Keratinocyte (primary cell): ENCODE measurements at regions not wholly inside any gene's neighbourhood (a gene's known extent, or its start where the extent isn't known, plus 50 kb on each side); places are given as distances from the start of the nearest gene placed in this dataset.

Experiments used
- DNase-seq: peaks from one replicate; pipeline ENCODE4 v3.0.0-alpha.2; 2011; ENCODE audit warnings: low read depth, missing footprints, low spot score
- FAIRE-seq: peaks from 2 replicates; lab custom pipeline; 2011; peaks lifted over from hg19 to GRCh38; lab: Jason Lieb, UNC
- H2AFZ ChIP-seq: 2 replicates; pipeline ENCODE4 v1.6.0; 2012; ENCODE audit warnings: low read length, control low read depth, inconsistent platforms; ENCODE audit not compliant: control insufficient read depth
- H3K27ac ChIP-seq: 2 replicates; pipeline ENCODE4 v1.5.1; 2011; ENCODE audit warnings: low read length; ENCODE audit not compliant: control insufficient read depth, insufficient read depth
- H3K27me3 ChIP-seq: 3 replicates; pipeline ENCODE4 v1.6.0; 2011; ENCODE audit warnings: low read length; ENCODE audit not compliant: control insufficient read depth, insufficient read depth; ENCODE audit errors: extremely low read depth
- H3K36me3 ChIP-seq, 2 experiments: 2 replicates in 1 of 2; 3 replicates in 1 of 2; pipeline ENCODE4 v1.5.1; 2011; ENCODE audit warnings: low read length in 2 of 2, mild to moderate bottlenecking in 1 of 2; ENCODE audit not compliant: control insufficient read depth in 2 of 2, insufficient read depth in 2 of 2; ENCODE audit errors: extremely low read depth in 1 of 2
- H3K4me1 ChIP-seq: 3 replicates; pipeline ENCODE4 v1.5.1; 2011; ENCODE audit warnings: low read length; ENCODE audit not compliant: control insufficient read depth, insufficient read depth; ENCODE audit errors: extremely low read depth
- H3K4me2 ChIP-seq: 3 replicates; pipeline ENCODE4 v1.6.0; 2011; ENCODE audit warnings: low read depth, low read length; ENCODE audit not compliant: control insufficient read depth, insufficient read depth; ENCODE audit errors: extremely low read depth
- H3K4me3 ChIP-seq, 3 experiments: fragments of 200-600 bp in 1 of 3; sonication (generic) in 1 of 3; 2 replicates in 2 of 3; 3 replicates in 1 of 3; pipeline ENCODE4 v1.5.1; 2011 to 2016; ENCODE audit warnings: low read length in 3 of 3, mild to moderate bottlenecking in 3 of 3, control low read depth in 2 of 3, inconsistent platforms in 1 of 3, low read depth in 1 of 3, mixed read lengths in 1 of 3, mixed run types in 1 of 3, moderate library complexity in 1 of 3; ENCODE audit not compliant: control insufficient read depth in 2 of 3, insufficient read depth in 2 of 3; ENCODE audit errors: extremely low read depth in 1 of 3
- H3K79me2 ChIP-seq: 2 replicates; pipeline ENCODE4 v1.6.0; 2012; ENCODE audit warnings: low read length; ENCODE audit not compliant: control insufficient read depth, insufficient read depth
- H3K9ac ChIP-seq: 3 replicates; pipeline ENCODE4 v1.6.0; 2011; ENCODE audit warnings: low read length; ENCODE audit not compliant: control insufficient read depth, insufficient read depth; ENCODE audit errors: extremely low read depth
- H3K9me1 ChIP-seq: 3 replicates; pipeline ENCODE4 v1.6.0; 2011; ENCODE audit warnings: low read length; ENCODE audit not compliant: control insufficient read depth, insufficient read depth; ENCODE audit errors: extremely low read depth
- H3K9me3 ChIP-seq: 2 replicates; pipeline ENCODE4 v1.5.1; 2012; ENCODE audit warnings: low read depth, low read length; ENCODE audit not compliant: control insufficient read depth
- H4K20me1 ChIP-seq: 3 replicates; pipeline ENCODE4 v1.6.0; 2011; ENCODE audit warnings: low read length; ENCODE audit not compliant: control insufficient read depth, insufficient read depth; ENCODE audit errors: extremely low read depth
- CTCF ChIP-seq, 3 experiments: IDR thresholded peaks in 1 of 3; conservative IDR thresholded peaks in 1 of 3; optimal IDR thresholded peaks in 1 of 3; 2 replicates in 2 of 3; 3 replicates in 1 of 3; pipeline versions ENCODE3 to v1.5.1; 2011; ENCODE audit warnings: low read length in 3 of 3, mild to moderate bottlenecking in 3 of 3, moderate library complexity in 2 of 3, control low read depth in 1 of 3, inconsistent platforms in 1 of 3; ENCODE audit not compliant: insufficient read depth in 2 of 3; ENCODE audit errors: extremely low read depth in 1 of 3
- EZH2 ChIP-seq: IDR thresholded peaks from one replicate; pipeline ENCODE4 v1.6.1; 2012; ENCODE audit warnings: inconsistent platforms, mild to moderate bottlenecking, low read length, moderate library complexity
- dilution Hi-C: fragments of 300-500 bp; cut with MboI; formaldehyde crosslinking; loops from one replicate; pipeline ENCODE4 v1.7.0; 2020; ENCODE audit warnings: low sequenced_read_pairs; ENCODE audit not compliant: extremely low pct_ligation_motif_present

- FAIRE-seq: peak; percentile 48
- no peak overlapping the region for H2AFZ ChIP-seq
- no peak for TF ChIP-seq CTCF (optimal IDR thresholded peaks at IDR 0.05 in 1 of 3, IDR thresholded peaks at IDR 0.05 in 1 of 3, conservative IDR thresholded peaks at IDR 0.05 in 1 of 3; ENCODE audit: extremely low read depth in 1 of 3, insufficient read depth in 2 of 3, low read length in 3 of 3)
- no peak for TF ChIP-seq EZH2
Measured at GRCh38 chr3:178263236-178263916, 272.9 kb upstream of the KCNMB2 start.

GRCh38 chr3:178267158-178267844 lies 268.9 kb upstream of the KCNMB2 start:
- no peaks in the 10 kb centered on the region for H3K27me3 ChIP-seq
- H3K27ac ChIP-seq: no peak overlapping the region
- H3K9me3 ChIP-seq: no peaks in the 10 kb centered on the region
- no peaks in the 10 kb centered on the region for H3K4me1 ChIP-seq
- FAIRE-seq (no peak), DNase-seq (no peak)
- no peak overlapping the region for H3K4me2 ChIP-seq
- H3K4me3 ChIP-seq: no peak overlapping the region
- H3K9me1 ChIP-seq: no peaks in the 10 kb centered on the region
- H3K79me2 ChIP-seq: no peaks in the 10 kb centered on the region
- TF ChIP-seq EZH2 (no peak), CTCF (optimal IDR thresholded peaks at IDR 0.05 in 1 of 3, IDR thresholded peaks at IDR 0.05 in 1 of 3, conservative IDR thresholded peaks at IDR 0.05 in 1 of 3; ENCODE audit: extremely low read depth in 1 of 3, insufficient read depth in 2 of 3, low read length in 3 of 3) (no peak)
- no peaks in the 10 kb centered on the region for H3K36me3 ChIP-seq
- H4K20me1 ChIP-seq: no peaks in the 10 kb centered on the region
- H2AFZ ChIP-seq: no peak overlapping the region
- dilution Hi-C loops: no loop called here
- no peak overlapping the region for H3K9ac ChIP-seq

More at GRCh38 chr3:178263236-178263916, 272.9 kb upstream of the KCNMB2 start:
- Histone ChIP-seq H3K9me3 (no peaks in the 10 kb centered on the region), H3K79me2 (no peaks in the 10 kb centered on the region), H3K4me3 (no peak overlapping the region), H3K27ac (no peak overlapping the region), H3K4me2 (no peak overlapping the region), H3K9me1 (no peaks in the 10 kb centered on the region), H3K27me3 (no peaks in the 10 kb centered on the region), H3K36me3 (no peaks in the 10 kb centered on the region), H3K4me1 (no peaks in the 10 kb centered on the region), H3K9ac (no peak overlapping the region), H4K20me1 (no peaks in the 10 kb centered on the region)
- DNase-seq: no peak
- dilution Hi-C loops: no loop called here
